Stimulated activated CD4-positive, alpha-beta T cell treated with anti-CD3 and anti-CD28 coated beads, Interleukin-12 subunit alpha, Interleukin-12 subunit beta, amount 100 ng/mL, for 48 hours (primary cell): ENCODE measurements at regions not wholly inside any gene's neighbourhood (a gene's known extent, or its start where the extent isn't known, plus 50 kb on each side); places are given as distances from the start of the nearest gene placed in this dataset.
"Not testable (repeated sequence)": the region's sequence is repeated elsewhere in the genome, so short reads cannot be mapped to it uniquely, and the experiment has no call there.

Source experiments
- DNase-seq, 3 donors: peaks; one replicate each; pipeline ENCODE4 v3.0.0-alpha.2; 2020; ENCODE audit warnings: low read depth in 2 of 3, low spot score in 1 of 3

DNA sequence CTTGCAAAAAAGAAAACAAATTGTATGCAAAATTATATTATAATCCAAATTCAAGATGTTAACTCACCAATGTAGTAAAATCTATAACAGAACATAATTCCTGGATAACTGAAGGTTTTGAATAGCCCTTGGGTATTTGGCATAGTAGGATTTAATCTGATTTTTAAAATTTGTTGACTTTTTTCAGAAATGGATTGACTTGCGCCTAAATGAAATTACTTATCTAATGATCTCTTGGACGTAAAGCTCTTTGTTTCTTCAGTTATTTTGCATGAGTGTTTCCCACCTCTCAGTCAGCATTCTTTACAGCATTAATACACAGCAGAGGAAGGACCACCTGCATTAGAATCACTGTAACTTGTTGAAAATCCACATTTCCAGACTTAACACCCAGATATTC lies 169.6 kb downstream of the SEPTIN7 start:
- no peak for DNase-seq

- DNase-seq: no peak
These were observed 170.5 kb downstream of the SEPTIN7 start for GRCh38 chr7:35971133-35971891.

- DNase-seq: peak in 2 of 3 donors; percentile 25 to 75
These were observed 175.1 kb downstream of the SEPTIN7 start for GRCh38 chr7:35975851-35976454.

GRCh38 chr7:35978816-35979640 lies 174.0 kb upstream of the EEPD1 start:
- DNase-seq: not testable (repeated sequence)

GRCh38 chr7:35982600-35982999 lies 170.5 kb upstream of the EEPD1 start:
- DNase-seq: no peak

- no peak for DNase-seq
These were observed 169.4 kb upstream of the EEPD1 start for GRCh38 chr7:35983626-35984025.

GRCh38 chr7:35985126-35985754 lies 167.8 kb upstream of the EEPD1 start:
- peak; percentile 52 to 64 (median 60) for DNase-seq

DNA sequence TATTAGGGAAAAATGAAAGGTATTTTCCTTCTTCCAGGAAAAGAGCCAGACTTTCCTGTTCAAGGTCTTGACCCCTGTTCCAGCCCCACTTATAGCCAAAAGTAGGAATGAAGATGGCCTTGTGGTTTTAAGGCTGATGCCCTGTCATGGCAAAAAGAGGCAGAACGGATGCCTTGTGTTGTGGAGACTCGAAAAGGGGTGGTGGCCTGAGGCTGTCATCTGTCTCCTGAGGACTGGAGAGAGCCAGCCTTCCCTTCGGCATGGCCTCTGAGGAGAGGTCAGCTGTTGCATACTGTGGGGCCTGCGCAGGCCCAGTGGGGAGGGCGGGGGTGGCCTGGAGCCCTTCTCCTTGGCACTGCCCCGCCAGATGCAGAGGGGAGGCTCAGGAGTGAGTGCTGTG lies 166.0 kb upstream of the EEPD1 start:
- DNase-seq: no peak

- no peak for DNase-seq
These were observed 164.9 kb upstream of the EEPD1 start for GRCh38 chr7:35988105-35988504.

- no peak for DNase-seq
These were observed 164.2 kb upstream of the EEPD1 start for GRCh38 chr7:35988818-35989217.

- DNase-seq: peak in 2 of 3 donors; percentile 8 to 18
These were observed 161.4 kb upstream of the EEPD1 start for GRCh38 chr7:35991511-35992232.

GRCh38 chr7:35992436-35992835 lies 160.6 kb upstream of the EEPD1 start:
- DNase-seq: no peak

DNA sequence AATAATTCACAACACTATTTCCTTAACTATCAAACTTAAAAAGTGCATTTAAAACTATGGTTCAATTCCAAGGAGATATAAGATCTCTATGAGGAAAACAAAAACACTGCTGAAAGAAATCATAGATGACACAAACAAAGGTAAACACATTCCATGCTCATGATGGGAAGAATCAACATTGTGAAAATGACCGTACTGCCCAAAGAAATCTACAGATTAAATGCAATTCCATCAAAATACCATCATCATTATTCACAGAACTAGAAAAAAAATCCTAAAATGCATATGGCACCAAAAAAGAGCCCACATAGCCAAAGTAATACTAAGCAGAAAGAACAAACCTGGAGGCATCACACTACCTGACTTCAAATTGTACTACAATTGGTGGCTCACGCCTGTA lies 159.9 kb upstream of the EEPD1 start:
- DNase-seq: no peak

DNA sequence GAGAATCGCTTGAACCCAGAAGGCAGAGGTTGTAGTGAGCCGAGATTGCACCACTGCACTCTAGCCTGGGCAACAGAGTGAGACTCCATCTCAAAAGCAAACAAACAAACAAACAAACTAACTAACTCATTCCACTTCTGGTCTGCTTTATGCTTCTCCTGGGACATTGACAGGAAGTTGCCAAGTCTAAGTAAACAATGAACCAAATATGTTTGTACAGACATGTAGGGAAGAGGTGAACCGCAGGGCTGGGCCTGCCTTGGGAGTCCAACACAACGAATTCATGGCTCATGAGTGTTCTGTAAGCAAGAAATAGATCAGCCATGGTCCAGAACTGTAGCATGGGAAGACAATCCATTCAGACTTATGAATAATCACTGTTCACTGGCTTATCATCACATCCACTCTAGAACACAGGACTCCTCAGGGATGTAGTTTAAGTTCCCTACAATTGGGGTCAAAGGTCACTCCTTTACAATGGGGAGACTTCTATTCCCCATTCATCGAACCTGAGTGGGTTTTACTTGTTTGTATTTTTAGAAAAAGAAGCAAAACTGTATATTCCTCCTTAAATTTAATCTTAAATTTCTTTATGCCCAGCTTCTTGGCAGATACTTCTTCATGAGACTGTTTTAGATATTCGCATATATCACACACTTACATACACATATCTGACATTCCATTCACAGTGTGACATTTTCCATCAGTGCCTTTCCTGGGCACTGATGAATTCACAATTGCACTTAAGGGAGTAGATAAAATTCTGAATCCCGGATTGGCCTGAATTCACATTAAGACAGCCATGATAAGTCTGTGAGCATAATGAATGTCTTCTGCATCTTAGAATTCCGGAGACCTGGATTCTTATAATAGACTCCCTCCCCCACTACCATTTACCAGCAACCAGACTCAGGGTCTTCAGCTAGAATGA lies 159.1 kb upstream of the EEPD1 start:
- no peak for DNase-seq

DNA sequence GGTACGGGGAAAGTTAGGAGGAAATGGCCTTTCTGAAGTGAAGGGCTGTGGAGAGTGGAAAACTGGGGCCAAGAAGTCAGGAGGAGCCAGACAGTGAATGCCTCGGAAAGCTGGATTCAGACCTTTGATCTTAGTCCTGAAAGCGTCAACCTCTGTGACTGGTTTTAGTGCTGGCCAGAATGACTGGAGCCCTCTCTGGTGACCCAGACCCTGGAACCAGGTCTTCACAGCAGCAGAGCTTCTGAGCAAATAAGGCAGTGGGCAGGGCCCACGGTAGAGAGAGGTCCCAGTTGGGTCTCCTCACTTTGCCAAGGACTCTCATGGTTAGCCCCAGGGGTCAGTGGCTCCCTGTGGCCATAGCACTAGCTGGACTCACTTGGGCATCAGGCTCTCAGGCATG lies 157.7 kb upstream of the EEPD1 start:
- no peak for DNase-seq

DNA sequence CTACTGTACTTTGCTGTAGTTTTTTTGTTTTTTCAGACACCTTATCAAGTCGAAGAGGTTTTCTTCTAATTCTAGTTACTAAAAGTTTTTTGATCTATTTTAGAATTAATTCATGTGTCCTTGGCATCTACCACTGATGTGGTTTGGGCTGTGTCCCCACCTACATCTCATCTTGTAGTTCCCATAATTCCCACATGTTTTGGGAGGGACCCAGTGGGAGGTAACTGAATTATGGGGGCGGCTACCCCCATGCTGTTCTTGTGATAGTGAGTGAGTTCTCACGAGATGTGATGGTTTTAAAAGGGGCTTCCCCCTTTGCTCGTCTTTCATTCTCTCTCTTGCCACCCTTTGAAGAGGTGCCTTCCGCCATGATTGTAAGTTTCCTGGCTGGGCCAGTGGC lies 154.6 kb upstream of the EEPD1 start:
- DNase-seq: no peak

GRCh38 chr7:36001546-36001945 lies 151.5 kb upstream of the EEPD1 start:
- no peak for DNase-seq

DNA sequence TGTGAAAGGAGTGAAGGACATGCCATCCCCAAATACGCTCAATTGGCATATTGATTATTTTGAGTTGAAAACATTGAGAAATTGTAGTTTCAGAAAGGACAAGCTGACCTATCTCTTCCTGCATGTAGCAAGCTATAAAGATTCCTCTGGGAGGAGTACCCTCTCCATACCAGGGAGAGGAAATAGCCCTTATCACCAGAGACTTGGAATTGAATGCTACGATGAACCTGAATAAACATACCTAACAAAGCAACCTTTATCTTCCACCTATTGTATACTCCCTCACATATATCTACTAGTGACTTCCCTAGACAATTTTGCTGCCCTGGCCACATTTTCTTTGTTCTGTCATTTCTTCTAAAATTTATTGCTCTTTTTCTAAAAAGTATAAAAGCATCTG lies 150.2 kb upstream of the EEPD1 start:
- DNase-seq: no peak

DNA sequence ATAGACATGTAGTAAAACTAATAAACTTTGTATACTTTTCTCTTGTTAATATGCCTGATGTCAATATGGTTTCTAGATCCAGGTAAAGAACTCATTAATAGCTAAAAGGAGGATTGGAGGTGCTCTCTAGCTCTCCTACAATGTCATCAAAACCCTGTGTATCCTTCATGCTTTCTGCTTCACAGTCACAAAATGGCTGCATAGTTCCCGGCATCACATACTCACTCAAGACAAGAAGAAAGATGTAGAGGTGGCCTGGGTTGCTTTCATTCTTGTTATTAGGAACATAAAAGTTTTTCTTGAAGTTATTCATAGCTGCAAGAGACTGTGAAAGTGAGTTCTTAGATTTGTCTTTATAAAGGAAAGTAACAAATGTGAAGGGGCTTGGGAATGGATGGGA lies 149.7 kb upstream of the EEPD1 start:
- DNase-seq: no peak

DNA sequence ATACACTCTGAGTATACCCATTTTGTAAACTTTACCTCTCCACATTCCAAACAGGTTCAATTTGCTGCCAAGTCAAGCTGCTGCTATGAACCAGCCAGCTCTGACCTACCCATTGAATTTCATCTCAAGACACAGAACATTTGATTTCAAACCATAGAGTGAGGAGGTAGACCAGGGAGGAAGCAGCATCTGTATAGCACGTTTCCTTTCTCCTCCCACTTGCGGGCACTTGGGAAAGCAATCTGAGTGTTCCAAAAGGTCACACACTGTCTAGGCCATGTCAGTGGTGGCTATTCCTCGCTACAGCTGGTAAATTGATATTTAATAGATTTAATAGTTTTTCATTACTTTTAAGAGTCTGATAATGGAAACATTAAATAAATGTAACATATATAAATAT lies 147.8 kb upstream of the EEPD1 start:
- DNase-seq: no peak
